GM18867 (cell line): ENCODE measurements at regions not wholly inside any gene's neighbourhood (a gene's known extent, or its start where the extent isn't known, plus 50 kb on each side); places are given as distances from the start of the nearest gene placed in this dataset.

Experiments
- ATAC-seq: cut with Tn5 transposase; IDR thresholded peaks from one replicate; pipeline ENCODE4 v1.9.1; 2021; ENCODE audit warnings: mild to moderate bottlenecking, moderate library complexity; ENCODE audit not compliant: unreplicated experiment

GRCh38 chr5:2610986-2611385 is 140.5 kb downstream of the IRX2 start:
- ATAC-seq: no peak

GRCh38 chr5:2608391-2608790 is 143.1 kb downstream of the IRX2 start:
- ATAC-seq: no peak

- no peak for ATAC-seq
These were observed 143.9 kb downstream of the IRX2 start for GRCh38 chr5:2607598-2607997.

GRCh38 chr5:2603272-2603575 is 148.3 kb downstream of the IRX2 start:
- no peak for ATAC-seq

- ATAC-seq: no peak
These were observed 148.8 kb downstream of the IRX2 start for GRCh38 chr5:2602451-2603271.

- no peak for ATAC-seq
These were observed 153.0 kb downstream of the IRX2 start for GRCh38 chr5:2598503-2598902.

DNA sequence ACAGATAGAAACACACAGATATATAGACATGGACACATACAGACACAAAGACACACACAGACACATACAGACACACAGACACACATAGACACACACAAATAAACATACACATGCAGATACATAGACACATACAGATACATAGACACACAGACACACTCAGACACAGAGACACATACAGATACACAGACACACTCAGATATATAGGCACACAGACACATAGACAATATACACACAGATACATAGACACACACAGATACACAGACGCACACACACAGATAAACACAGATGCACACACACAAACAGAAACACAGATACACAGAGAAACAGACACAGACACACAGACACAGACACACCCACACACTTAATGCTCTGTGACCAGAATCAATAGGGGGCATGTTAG is 156.8 kb downstream of the IRX2 start:
- no peak for ATAC-seq

GRCh38 chr5:2592766-2593165 is 158.7 kb downstream of the IRX2 start:
- ATAC-seq: no peak

GRCh38 chr5:2591777-2592453 is 159.6 kb downstream of the IRX2 start:
- ATAC-seq: no peak

DNA sequence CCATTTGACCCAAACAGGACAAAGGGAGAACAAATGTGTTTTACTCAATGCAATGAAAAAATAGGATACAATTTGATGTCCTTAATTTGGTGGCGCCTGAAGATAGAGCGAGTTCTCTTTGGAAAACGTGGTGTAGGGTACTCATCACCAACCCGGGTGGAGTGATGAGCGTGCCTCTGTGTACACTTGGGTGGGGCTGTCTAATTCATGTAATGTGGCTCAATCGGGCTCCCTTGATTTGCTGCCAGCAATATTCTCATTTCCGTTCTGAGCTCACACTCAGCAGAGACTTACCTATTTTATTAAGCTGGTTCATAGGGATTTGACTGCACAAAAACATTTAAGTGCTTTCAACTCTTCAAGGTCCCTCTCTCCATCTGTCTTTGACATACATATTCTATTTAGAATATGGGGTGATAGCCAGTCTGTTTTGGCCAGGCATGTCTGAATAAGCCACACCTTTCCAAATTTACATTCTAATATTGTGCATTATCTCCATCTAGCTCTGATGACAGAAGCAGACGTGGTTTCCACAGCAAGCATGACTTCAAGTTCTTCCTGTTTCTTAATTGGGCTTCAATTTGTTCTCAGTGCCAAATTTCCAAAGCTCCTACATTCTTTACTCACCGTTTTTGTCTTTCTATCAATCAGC is 162.5 kb downstream of the IRX2 start:
- no peak for ATAC-seq

GRCh38 chr5:2587189-2588031 is 164.1 kb downstream of the IRX2 start:
- ATAC-seq: no peak

DNA sequence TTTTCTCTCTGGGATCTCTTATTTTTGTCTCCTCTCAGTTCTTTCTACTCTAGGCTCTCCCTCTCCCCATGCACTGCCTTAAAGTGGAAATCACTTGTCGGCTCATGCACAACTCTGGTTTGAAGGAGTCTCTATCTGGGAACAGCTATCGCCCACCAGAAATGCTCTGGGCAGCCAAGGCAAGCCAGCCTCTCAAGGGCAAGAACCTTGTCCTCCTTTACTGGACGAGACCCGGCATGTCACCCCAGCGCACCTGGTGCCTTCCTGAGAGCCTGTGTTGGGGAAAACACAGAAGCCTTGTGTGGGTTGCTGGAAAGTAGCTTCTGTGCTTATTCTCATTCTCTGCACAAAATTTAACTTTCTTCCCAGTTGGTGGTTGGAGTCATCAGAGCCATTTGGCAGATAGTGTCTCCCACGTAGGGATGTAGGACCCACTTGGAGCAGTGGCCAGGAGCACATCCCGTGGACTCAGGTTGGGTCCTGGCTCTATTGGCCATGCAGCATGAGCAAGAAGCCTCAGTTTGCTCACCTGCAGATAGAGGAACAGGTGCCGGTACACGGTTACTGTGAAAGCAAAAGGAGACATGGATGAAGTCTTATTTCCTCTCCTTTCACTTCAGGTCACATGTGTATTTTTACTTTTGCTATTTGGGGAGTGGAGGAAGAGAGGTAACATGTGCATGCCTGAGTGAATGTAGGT is 165.3 kb downstream of the IRX2 start:
- ATAC-seq: no peak

- no peak for ATAC-seq
These were observed 166.8 kb downstream of the IRX2 start for GRCh38 chr5:2584579-2585269.

DNA sequence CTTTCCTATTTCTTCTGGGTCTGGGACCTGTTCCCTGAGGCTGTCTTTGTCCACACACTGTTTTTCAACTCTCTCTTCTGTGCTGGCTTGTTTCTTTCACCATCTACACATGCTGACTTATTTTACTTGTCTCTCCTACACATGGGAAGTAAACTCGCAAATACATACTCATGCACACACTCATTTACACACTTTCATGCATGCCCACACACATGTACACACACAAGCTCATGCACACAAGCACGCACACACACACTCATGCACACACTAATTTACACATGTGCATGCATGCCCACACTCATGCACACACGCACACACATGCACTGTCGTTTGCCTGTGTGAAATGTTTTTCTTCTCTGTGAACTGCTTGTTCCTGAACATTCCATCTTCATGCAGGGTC is 169.0 kb downstream of the IRX2 start:
- no peak for ATAC-seq

DNA sequence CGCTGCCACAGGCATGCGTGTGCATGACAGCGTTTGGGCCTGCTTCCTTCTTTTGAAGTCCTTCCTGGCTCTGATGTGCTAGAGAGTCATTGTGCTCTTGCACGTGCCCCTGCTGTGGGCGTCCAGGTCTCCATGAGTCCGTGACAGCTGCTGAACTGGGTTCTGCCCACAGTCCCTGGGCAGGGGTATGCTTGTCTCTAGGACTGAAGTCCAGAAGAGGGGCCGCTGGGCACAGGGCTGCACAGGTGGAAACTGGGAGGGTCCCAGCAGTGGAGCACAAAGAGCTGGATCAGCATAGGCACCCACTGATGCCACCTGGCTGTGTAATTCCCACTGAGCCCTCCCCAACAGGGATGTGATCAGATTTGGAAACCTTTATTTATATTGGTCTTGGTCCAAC is 169.4 kb downstream of the IRX2 start:
- ATAC-seq: no peak

GRCh38 chr5:2581418-2581817 is 170.1 kb downstream of the IRX2 start:
- no peak for ATAC-seq

DNA sequence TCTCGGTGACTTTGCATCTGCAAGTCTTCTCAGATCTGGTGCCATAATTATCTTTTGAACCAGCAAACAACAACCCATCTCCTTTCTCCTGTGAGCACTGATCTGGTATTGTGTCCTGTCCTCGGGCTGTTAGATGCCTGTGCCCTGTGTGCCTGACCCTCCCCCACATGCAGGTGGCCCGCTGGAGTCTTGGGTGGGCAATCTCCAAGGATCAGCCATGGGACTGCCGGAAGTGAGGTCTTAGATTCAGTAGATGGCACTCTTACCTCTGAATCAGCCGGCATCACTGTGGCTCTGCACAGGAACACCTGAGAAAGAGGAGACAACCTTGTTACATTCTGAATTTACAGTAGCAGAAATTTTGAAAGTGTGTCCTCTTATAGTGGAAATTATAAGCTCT is 172.4 kb downstream of the IRX2 start:
- no peak for ATAC-seq

DNA sequence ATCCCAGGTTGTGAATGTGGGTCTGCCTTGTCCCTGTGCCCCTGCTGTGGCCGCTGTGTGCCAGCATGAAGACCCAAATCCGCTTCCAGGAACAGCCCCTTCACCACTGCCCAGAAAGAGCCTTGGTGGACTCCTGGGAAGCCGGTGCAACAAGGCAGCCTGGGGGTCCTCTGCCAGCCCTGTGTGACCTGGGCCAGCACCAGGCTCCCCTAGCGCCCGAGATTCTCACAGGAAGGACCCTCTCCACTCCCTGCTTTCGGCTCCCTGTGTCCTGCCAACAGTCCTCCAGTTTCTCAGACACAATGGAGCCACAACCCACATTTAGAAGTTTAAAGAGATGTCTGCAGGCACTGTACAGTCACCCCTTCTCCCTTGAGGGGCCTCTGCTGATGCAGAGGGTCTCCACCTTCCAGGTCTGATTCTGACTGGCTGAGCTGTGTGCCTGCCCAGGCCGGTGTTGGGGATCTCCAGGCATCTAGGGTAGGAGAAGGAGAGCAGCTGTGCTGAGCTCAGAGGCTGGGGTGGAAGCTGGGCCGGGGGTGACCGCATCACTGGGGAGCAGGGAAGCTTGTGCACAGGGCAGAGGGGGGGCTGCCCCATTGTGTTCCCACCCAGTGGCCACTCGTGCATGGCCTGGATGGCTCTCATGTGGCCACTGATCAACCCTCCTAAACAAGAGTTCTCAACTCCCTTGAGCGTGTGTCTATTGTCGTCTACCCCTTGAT is 174.0 kb downstream of the IRX2 start:
- ATAC-seq: no peak

- no peak for ATAC-seq
These were observed 174.7 kb downstream of the IRX2 start for GRCh38 chr5:2576823-2577222.
